OCI-LY1 (cell line): ENCODE measurements at regions not wholly inside any gene's neighbourhood (a gene's known extent, or its start where the extent isn't known, plus 50 kb on each side); places are given as distances from the start of the nearest gene placed in this dataset.

ENCODE experiments used
- CTCF ChIP-seq: fragments of 200-600 bp; sonication (generic), shearing (Covaris generic); IDR thresholded peaks from 2 replicates; pipeline ENCODE4 v1.5.1; 2017; ENCODE audit warnings: mild to moderate bottlenecking, antibody characterized with exemption, low read length, moderate library complexity, mixed read lengths
- EZH2 ChIP-seq: fragments of 200-600 bp; sonication (generic), shearing (Covaris generic); IDR thresholded peaks from 2 replicates; pipeline ENCODE4 v1.8.0; 2017; ENCODE audit warnings: borderline replicate concordance, mixed run types, mild to moderate bottlenecking, antibody characterized with exemption, low read length, moderate library complexity, mixed read lengths

GRCh38 chr5:4197151-4197550, 601.5 kb downstream of the IRX1 start:
- TF ChIP-seq CTCF: no peak
- TF ChIP-seq EZH2: no peak
